HEK293T (cell line): ENCODE measurements at regions not wholly inside any gene's neighbourhood (a gene's known extent, or its start where the extent isn't known, plus 50 kb on each side); places are given as distances from the start of the nearest gene placed in this dataset.

Source experiments
- BHLHE40 ChIP-seq: fragments of 450-650 bp; IDR thresholded peaks from 2 replicates; pipeline ENCODE4 v1.6.1; 2016; ENCODE audit warnings: mild to moderate bottlenecking, moderate library complexity, borderline replicate concordance
- FOXA1 ChIP-seq: fragments of 450-650 bp; IDR thresholded peaks from 2 replicates; pipeline ENCODE4 v1.6.1; 2016; ENCODE audit warnings: mild to moderate bottlenecking
- FOXK2 ChIP-seq: fragments of 450-650 bp; IDR thresholded peaks from 2 replicates; pipeline ENCODE4 v1.6.1; 2016; ENCODE audit warnings: mild to moderate bottlenecking
- FOXM1 ChIP-seq: fragments of 450-650 bp; IDR thresholded peaks from 2 replicates; pipeline ENCODE4 v1.6.1; 2017; ENCODE audit warnings: mild to moderate bottlenecking, borderline replicate concordance
- LEF1 ChIP-seq: fragments of 450-650 bp; IDR thresholded peaks from 2 replicates; pipeline ENCODE4 v1.6.1; 2017; ENCODE audit warnings: mild to moderate bottlenecking, borderline replicate concordance
- SP1 ChIP-seq: fragments of 450-650 bp; IDR thresholded peaks from 2 replicates; pipeline ENCODE4 v1.6.1; 2017

GRCh38 chr7:67766906-67767410, 770.3 kb downstream of the TYW1 start:
- TF ChIP-seq SP1, result no peak
- TF ChIP-seq FOXM1, result no peak
- TF ChIP-seq BHLHE40, result no peak
- TF ChIP-seq FOXA1, result no peak
- TF ChIP-seq LEF1, result no peak
- no peak for TF ChIP-seq FOXK2
